ENCODE measurements at regions not wholly inside any gene's neighbourhood (a gene's known extent, or its start where the extent isn't known, plus 50 kb on each side); places are given as distances from the start of the nearest gene placed in this dataset.

- TF ChIP-seq NFIC (IDR thresholded peaks at IDR 0.05), result no peak
- TF ChIP-seq, protein P1, sequence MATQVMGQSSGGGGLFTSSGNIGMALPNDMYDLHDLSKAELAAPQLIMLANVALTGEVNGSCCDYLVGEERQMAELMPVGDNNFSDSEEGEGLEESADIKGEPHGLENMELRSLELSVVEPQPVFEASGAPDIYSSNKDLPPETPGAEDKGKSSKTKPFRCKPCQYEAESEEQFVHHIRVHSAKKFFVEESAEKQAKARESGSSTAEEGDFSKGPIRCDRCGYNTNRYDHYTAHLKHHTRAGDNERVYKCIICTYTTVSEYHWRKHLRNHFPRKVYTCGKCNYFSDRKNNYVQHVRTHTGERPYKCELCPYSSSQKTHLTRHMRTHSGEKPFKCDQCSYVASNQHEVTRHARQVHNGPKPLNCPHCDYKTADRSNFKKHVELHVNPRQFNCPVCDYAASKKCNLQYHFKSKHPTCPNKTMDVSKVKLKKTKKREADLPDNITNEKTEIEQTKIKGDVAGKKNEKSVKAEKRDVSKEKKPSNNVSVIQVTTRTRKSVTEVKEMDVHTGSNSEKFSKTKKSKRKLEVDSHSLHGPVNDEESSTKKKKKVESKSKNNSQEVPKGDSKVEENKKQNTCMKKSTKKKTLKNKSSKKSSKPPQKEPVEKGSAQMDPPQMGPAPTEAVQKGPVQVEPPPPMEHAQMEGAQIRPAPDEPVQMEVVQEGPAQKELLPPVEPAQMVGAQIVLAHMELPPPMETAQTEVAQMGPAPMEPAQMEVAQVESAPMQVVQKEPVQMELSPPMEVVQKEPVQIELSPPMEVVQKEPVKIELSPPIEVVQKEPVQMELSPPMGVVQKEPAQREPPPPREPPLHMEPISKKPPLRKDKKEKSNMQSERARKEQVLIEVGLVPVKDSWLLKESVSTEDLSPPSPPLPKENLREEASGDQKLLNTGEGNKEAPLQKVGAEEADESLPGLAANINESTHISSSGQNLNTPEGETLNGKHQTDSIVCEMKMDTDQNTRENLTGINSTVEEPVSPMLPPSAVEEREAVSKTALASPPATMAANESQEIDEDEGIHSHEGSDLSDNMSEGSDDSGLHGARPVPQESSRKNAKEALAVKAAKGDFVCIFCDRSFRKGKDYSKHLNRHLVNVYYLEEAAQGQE (IDR thresholded peaks at IDR 0.05; ENCODE audit: low read depth), result no peak
- TF ChIP-seq, protein P2, sequence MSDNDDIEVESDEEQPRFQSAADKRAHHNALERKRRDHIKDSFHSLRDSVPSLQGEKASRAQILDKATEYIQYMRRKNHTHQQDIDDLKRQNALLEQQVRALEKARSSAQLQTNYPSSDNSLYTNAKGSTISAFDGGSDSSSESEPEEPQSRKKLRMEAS (IDR thresholded peaks at IDR 0.05), result no peak
- TF ChIP-seq EP300 (IDR thresholded peaks at IDR 0.05; ENCODE audit: borderline replicate concordance), result no peak
- no peak for TF ChIP-seq TEAD4 (IDR thresholded peaks at IDR 0.05)
- no peak for TF ChIP-seq TAF1 (IDR thresholded peaks at IDR 0.05; ENCODE audit: low read depth)
- no peak for TF ChIP-seq FOXM1 (IDR thresholded peaks at IDR 0.05; ENCODE audit: borderline replicate concordance, low read depth)
- TF ChIP-seq CREB1 (IDR thresholded peaks at IDR 0.05; ENCODE audit: low read depth), result no peak
- no peak for TF ChIP-seq YY1 (IDR thresholded peaks at IDR 0.05; ENCODE audit: low read depth)
- TF ChIP-seq RAD21 (IDR thresholded peaks at IDR 0.05; ENCODE audit: low read depth), result no peak
- TF ChIP-seq USF1 (IDR thresholded peaks at IDR 0.05), result no peak
These were observed 140.6 kb downstream of the THNSL2 start for GRCh38 chr2:88310787-88311186.
